ENCODE measurements at regions not wholly inside any gene's neighbourhood (a gene's known extent, or its start where the extent isn't known, plus 50 kb on each side); places are given as distances from the start of the nearest gene placed in this dataset.

- TF ChIP-seq CTCF (IDR thresholded peaks at IDR 0.05 in 4 of 5, conservative IDR thresholded peaks at IDR 0.05 in 1 of 5), result no peak
- TF ChIP-seq POLR2A (IDR thresholded peaks at IDR 0.05), result no peak
Measured at GRCh38 chr1:94611681-94612475, 70.3 kb upstream of the F3 start.
